ENCODE measurements at regions not wholly inside any gene's neighbourhood (a gene's known extent, or its start where the extent isn't known, plus 50 kb on each side); places are given as distances from the start of the nearest gene placed in this dataset.

DNA sequence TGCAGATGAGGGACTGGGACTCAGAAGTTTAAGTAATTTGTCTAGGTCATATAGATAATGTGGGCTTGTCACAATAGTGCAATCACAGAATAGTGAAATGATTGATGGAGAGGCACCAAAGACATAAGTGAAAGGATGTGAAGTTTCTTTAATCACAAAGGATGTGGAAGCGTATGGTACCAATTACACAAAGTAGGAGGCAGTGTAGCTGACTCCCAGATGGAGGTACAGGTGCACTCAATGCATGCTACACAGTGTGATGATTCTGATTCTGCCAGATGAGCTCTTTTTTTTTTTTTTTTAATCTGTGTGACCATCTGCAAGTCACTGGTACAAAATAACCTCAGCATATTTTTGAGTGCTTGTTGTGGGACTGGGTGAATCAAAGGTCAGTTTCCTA lies 411.3 kb downstream of the SPRY1 start:
- Histone ChIP-seq H3K27ac (no peak overlapping the region), H3K4me3 (IDR thresholded peaks at IDR 0.05; ENCODE audit: insufficient read depth, low read depth, low read length) (no peak overlapping the region), H4K20me1 (ENCODE audit: insufficient read depth) (no peaks in the 10 kb centered on the region), H2AFZ (ENCODE audit: low read depth) (no peak overlapping the region), H3K27me3 (ENCODE audit: insufficient read depth, low read depth) (no peaks in the 10 kb centered on the region), H3K79me2 (ENCODE audit: insufficient read depth, low read depth) (no peaks in the 10 kb centered on the region), H3K4me1 (ENCODE audit: low read depth, poor library complexity, severe bottlenecking) (no peaks in the 10 kb centered on the region), H3K4me2 (no peak overlapping the region), H3K9ac (no peak overlapping the region), H3K36me3 (ENCODE audit: insufficient read depth) (no peaks in the 10 kb centered on the region)
- TF ChIP-seq, protein P1, sequence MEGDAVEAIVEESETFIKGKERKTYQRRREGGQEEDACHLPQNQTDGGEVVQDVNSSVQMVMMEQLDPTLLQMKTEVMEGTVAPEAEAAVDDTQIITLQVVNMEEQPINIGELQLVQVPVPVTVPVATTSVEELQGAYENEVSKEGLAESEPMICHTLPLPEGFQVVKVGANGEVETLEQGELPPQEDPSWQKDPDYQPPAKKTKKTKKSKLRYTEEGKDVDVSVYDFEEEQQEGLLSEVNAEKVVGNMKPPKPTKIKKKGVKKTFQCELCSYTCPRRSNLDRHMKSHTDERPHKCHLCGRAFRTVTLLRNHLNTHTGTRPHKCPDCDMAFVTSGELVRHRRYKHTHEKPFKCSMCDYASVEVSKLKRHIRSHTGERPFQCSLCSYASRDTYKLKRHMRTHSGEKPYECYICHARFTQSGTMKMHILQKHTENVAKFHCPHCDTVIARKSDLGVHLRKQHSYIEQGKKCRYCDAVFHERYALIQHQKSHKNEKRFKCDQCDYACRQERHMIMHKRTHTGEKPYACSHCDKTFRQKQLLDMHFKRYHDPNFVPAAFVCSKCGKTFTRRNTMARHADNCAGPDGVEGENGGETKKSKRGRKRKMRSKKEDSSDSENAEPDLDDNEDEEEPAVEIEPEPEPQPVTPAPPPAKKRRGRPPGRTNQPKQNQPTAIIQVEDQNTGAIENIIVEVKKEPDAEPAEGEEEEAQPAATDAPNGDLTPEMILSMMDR (conservative IDR thresholded peaks at IDR 0.05; ENCODE audit: low read depth, low read length), result no peak

DNA sequence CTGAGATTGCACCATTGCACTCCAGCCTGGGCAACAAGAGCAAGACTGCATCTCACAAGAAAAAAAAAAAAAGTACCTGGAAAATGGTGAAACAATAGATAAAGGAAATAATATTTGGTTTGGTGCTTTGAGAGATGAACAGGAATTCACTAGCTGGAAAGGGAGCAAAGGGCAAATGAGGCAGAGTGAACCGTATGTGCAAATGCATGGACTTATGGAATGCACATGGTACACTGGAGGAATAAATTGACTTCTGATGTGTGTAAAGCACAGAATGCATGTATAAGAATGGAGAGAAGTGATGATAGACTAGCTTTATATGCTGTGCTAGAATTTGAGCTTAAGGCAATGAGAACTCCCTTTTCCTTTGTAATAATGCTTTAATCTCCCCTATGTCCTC lies 413.3 kb downstream of the SPRY1 start:
- H3K4me1 ChIP-seq (ENCODE audit: low read depth, poor library complexity, severe bottlenecking), result no peaks in the 10 kb centered on the region
- TF ChIP-seq, protein P1 (conservative IDR thresholded peaks at IDR 0.05; ENCODE audit: low read depth, low read length), result no peak
- no peak overlapping the region for H3K9ac ChIP-seq
- H3K36me3 ChIP-seq (ENCODE audit: insufficient read depth), result no peaks in the 10 kb centered on the region
- no peaks in the 10 kb centered on the region for H3K79me2 ChIP-seq (ENCODE audit: insufficient read depth, low read depth)
- H3K27me3 ChIP-seq (ENCODE audit: insufficient read depth, low read depth), result no peaks in the 10 kb centered on the region
- H3K4me3 ChIP-seq (IDR thresholded peaks at IDR 0.05; ENCODE audit: insufficient read depth, low read depth, low read length), result no peak overlapping the region
- H3K4me2 ChIP-seq, result no peak overlapping the region
- no peak overlapping the region for H2AFZ ChIP-seq (ENCODE audit: low read depth)
- H3K27ac ChIP-seq, result no peak overlapping the region
- H4K20me1 ChIP-seq (ENCODE audit: insufficient read depth), result no peaks in the 10 kb centered on the region

DNA sequence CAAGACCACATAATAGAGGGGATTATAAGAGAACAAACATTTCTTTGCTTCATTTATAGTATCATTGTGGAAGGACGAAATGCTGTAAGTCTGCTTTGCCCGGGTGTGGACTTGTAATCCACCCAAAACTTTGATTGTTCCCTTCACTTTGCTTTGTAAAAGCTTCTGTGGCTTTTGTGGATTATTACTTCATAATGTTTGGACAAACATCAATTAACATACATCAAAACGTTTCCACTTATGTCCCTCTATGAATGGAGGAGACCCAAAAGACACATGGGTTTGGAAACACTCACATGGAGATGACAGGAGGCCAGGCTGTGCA lies 415.4 kb downstream of the SPRY1 start:
- H2AFZ ChIP-seq (ENCODE audit: low read depth), result no peak overlapping the region
- H3K4me1 ChIP-seq (ENCODE audit: low read depth, poor library complexity, severe bottlenecking), result no peaks in the 10 kb centered on the region
- H3K79me2 ChIP-seq (ENCODE audit: insufficient read depth, low read depth), result no peaks in the 10 kb centered on the region
- H3K36me3 ChIP-seq (ENCODE audit: insufficient read depth), result no peaks in the 10 kb centered on the region
- TF ChIP-seq, protein P1 (conservative IDR thresholded peaks at IDR 0.05; ENCODE audit: low read depth, low read length), result no peak
- no peaks in the 10 kb centered on the region for H3K27me3 ChIP-seq (ENCODE audit: insufficient read depth, low read depth)
- no peak overlapping the region for H3K9ac ChIP-seq
- H3K4me2 ChIP-seq, result no peak overlapping the region
- H3K27ac ChIP-seq, result no peak overlapping the region
- H3K4me3 ChIP-seq (IDR thresholded peaks at IDR 0.05; ENCODE audit: insufficient read depth, low read depth, low read length), result no peak overlapping the region
- no peaks in the 10 kb centered on the region for H4K20me1 ChIP-seq (ENCODE audit: insufficient read depth)

DNA sequence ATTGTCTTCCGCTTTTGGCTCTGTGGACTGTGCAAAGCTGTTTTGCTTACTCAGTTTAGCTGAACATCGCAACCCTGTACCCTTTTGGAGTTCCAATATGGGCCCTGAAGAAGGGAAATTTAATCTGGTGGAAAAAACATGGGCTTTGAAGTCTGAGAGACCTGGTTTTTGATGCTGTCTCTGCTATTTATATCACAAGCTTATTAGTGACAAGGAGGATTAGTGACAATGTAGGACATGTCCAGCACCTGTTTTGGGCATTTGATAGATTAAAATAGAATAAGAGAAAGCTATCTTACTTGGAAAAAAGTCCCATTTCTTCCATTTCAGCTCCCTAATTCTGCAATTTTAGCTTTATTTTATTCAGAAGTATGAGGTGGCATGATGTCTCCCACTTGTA lies 417.3 kb downstream of the SPRY1 start:
- TF ChIP-seq, protein P1 (conservative IDR thresholded peaks at IDR 0.05; ENCODE audit: low read depth, low read length), result no peak
- Histone ChIP-seq H2AFZ (ENCODE audit: low read depth) (no peak overlapping the region), H3K4me3 (IDR thresholded peaks at IDR 0.05; ENCODE audit: insufficient read depth, low read depth, low read length) (no peak overlapping the region), H3K4me1 (ENCODE audit: low read depth, poor library complexity, severe bottlenecking) (no peaks in the 10 kb centered on the region), H3K27me3 (ENCODE audit: insufficient read depth, low read depth) (no peaks in the 10 kb centered on the region), H3K9ac (no peak overlapping the region), H3K27ac (no peak overlapping the region), H4K20me1 (ENCODE audit: insufficient read depth) (no peaks in the 10 kb centered on the region), H3K36me3 (ENCODE audit: insufficient read depth) (no peaks in the 10 kb centered on the region), H3K4me2 (no peak overlapping the region), H3K79me2 (ENCODE audit: insufficient read depth, low read depth) (no peaks in the 10 kb centered on the region)

DNA sequence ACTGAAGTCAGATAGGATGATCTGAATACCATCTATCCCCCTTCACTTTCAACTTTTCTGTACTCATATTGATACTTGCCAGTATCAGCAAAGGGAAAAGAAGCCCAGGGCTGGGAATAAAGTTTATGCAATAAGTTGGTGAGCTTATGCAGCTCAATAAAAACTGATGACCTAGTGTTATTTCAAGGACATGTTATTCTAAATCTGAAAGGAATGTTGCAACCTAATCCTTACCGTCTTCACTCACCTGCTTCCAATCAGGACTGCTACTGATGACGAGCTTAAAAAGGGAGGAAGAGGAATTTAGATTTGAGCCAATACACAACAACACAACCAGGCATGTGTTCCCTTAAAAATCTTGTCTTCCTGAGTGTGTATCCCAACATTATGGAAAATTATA lies 419.9 kb downstream of the SPRY1 start:
- TF ChIP-seq, protein P1 (conservative IDR thresholded peaks at IDR 0.05; ENCODE audit: low read depth, low read length), result no peak
- Histone ChIP-seq H3K27me3 (ENCODE audit: insufficient read depth, low read depth) (no peaks in the 10 kb centered on the region), H3K4me1 (ENCODE audit: low read depth, poor library complexity, severe bottlenecking) (no peaks in the 10 kb centered on the region), H3K4me3 (IDR thresholded peaks at IDR 0.05; ENCODE audit: insufficient read depth, low read depth, low read length) (no peak overlapping the region), H3K9ac (no peak overlapping the region), H3K79me2 (ENCODE audit: insufficient read depth, low read depth) (no peaks in the 10 kb centered on the region), H3K27ac (no peak overlapping the region), H4K20me1 (ENCODE audit: insufficient read depth) (no peaks in the 10 kb centered on the region), H3K36me3 (ENCODE audit: insufficient read depth) (no peaks in the 10 kb centered on the region), H3K4me2 (no peak overlapping the region), H2AFZ (ENCODE audit: low read depth) (no peak overlapping the region)

Data from KMS-11 (cell line).